Keratinocyte (primary cell): ENCODE measurements at regions not wholly inside any gene's neighbourhood (a gene's known extent, or its start where the extent isn't known, plus 50 kb on each side); places are given as distances from the start of the nearest gene placed in this dataset.

ENCODE experiments used
- DNase-seq: peaks from one replicate; pipeline ENCODE4 v3.0.0-alpha.2; 2011; ENCODE audit warnings: low read depth, missing footprints, low spot score
- FAIRE-seq: peaks from 2 replicates; lab custom pipeline; 2011; peaks lifted over from hg19 to GRCh38; lab: Jason Lieb, UNC
- H2AFZ ChIP-seq: 2 replicates; pipeline ENCODE4 v1.6.0; 2012; ENCODE audit warnings: low read length, control low read depth, inconsistent platforms; ENCODE audit not compliant: control insufficient read depth
- H3K27ac ChIP-seq: 2 replicates; pipeline ENCODE4 v1.5.1; 2011; ENCODE audit warnings: low read length; ENCODE audit not compliant: control insufficient read depth, insufficient read depth
- H3K27me3 ChIP-seq: 3 replicates; pipeline ENCODE4 v1.6.0; 2011; ENCODE audit warnings: low read length; ENCODE audit not compliant: control insufficient read depth, insufficient read depth; ENCODE audit errors: extremely low read depth
- H3K36me3 ChIP-seq, 2 experiments: 2 replicates in 1 of 2; 3 replicates in 1 of 2; pipeline ENCODE4 v1.5.1; 2011; ENCODE audit warnings: low read length in 2 of 2, mild to moderate bottlenecking in 1 of 2; ENCODE audit not compliant: control insufficient read depth in 2 of 2, insufficient read depth in 2 of 2; ENCODE audit errors: extremely low read depth in 1 of 2
- H3K4me1 ChIP-seq: 3 replicates; pipeline ENCODE4 v1.5.1; 2011; ENCODE audit warnings: low read length; ENCODE audit not compliant: control insufficient read depth, insufficient read depth; ENCODE audit errors: extremely low read depth
- H3K4me2 ChIP-seq: 3 replicates; pipeline ENCODE4 v1.6.0; 2011; ENCODE audit warnings: low read depth, low read length; ENCODE audit not compliant: control insufficient read depth, insufficient read depth; ENCODE audit errors: extremely low read depth
- H3K4me3 ChIP-seq, 3 experiments: fragments of 200-600 bp in 1 of 3; sonication (generic) in 1 of 3; 2 replicates in 2 of 3; 3 replicates in 1 of 3; pipeline ENCODE4 v1.5.1; 2011 to 2016; ENCODE audit warnings: low read length in 3 of 3, mild to moderate bottlenecking in 3 of 3, control low read depth in 2 of 3, inconsistent platforms in 1 of 3, low read depth in 1 of 3, mixed read lengths in 1 of 3, mixed run types in 1 of 3, moderate library complexity in 1 of 3; ENCODE audit not compliant: control insufficient read depth in 2 of 3, insufficient read depth in 2 of 3; ENCODE audit errors: extremely low read depth in 1 of 3
- H3K79me2 ChIP-seq: 2 replicates; pipeline ENCODE4 v1.6.0; 2012; ENCODE audit warnings: low read length; ENCODE audit not compliant: control insufficient read depth, insufficient read depth
- H3K9ac ChIP-seq: 3 replicates; pipeline ENCODE4 v1.6.0; 2011; ENCODE audit warnings: low read length; ENCODE audit not compliant: control insufficient read depth, insufficient read depth; ENCODE audit errors: extremely low read depth
- H3K9me1 ChIP-seq: 3 replicates; pipeline ENCODE4 v1.6.0; 2011; ENCODE audit warnings: low read length; ENCODE audit not compliant: control insufficient read depth, insufficient read depth; ENCODE audit errors: extremely low read depth
- H3K9me3 ChIP-seq: 2 replicates; pipeline ENCODE4 v1.5.1; 2012; ENCODE audit warnings: low read depth, low read length; ENCODE audit not compliant: control insufficient read depth
- H4K20me1 ChIP-seq: 3 replicates; pipeline ENCODE4 v1.6.0; 2011; ENCODE audit warnings: low read length; ENCODE audit not compliant: control insufficient read depth, insufficient read depth; ENCODE audit errors: extremely low read depth
- CTCF ChIP-seq, 3 experiments: IDR thresholded peaks in 1 of 3; conservative IDR thresholded peaks in 1 of 3; optimal IDR thresholded peaks in 1 of 3; 2 replicates in 2 of 3; 3 replicates in 1 of 3; pipeline versions ENCODE3 to v1.5.1; 2011; ENCODE audit warnings: low read length in 3 of 3, mild to moderate bottlenecking in 3 of 3, moderate library complexity in 2 of 3, control low read depth in 1 of 3, inconsistent platforms in 1 of 3; ENCODE audit not compliant: insufficient read depth in 2 of 3; ENCODE audit errors: extremely low read depth in 1 of 3
- EZH2 ChIP-seq: IDR thresholded peaks from one replicate; pipeline ENCODE4 v1.6.1; 2012; ENCODE audit warnings: inconsistent platforms, mild to moderate bottlenecking, low read length, moderate library complexity
- dilution Hi-C: fragments of 300-500 bp; cut with MboI; formaldehyde crosslinking; loops from one replicate; pipeline ENCODE4 v1.7.0; 2020; ENCODE audit warnings: low sequenced_read_pairs; ENCODE audit not compliant: extremely low pct_ligation_motif_present

GRCh38 chr6:97714772-97715171 is 431.8 kb upstream of the MMS22L start:
- H3K36me3 ChIP-seq = no peaks in the 10 kb centered on the region
- H3K4me2 ChIP-seq = no peak overlapping the region
- no peaks in the 10 kb centered on the region for H3K27me3 ChIP-seq
- FAIRE-seq (no peak), DNase-seq (no peak)
- no peaks in the 10 kb centered on the region for H4K20me1 ChIP-seq
- H3K79me2 ChIP-seq = no peaks in the 10 kb centered on the region
- dilution Hi-C loops = no loop called here
- no peak overlapping the region for H3K4me3 ChIP-seq
- H3K9me1 ChIP-seq = no peaks in the 10 kb centered on the region
- H3K27ac ChIP-seq = no peak overlapping the region
- H3K4me1 ChIP-seq = no peaks in the 10 kb centered on the region
- no peak overlapping the region for H3K9ac ChIP-seq
- H2AFZ ChIP-seq = no peak overlapping the region
- TF ChIP-seq EZH2 (no peak), CTCF (optimal IDR thresholded peaks at IDR 0.05 in 1 of 3, IDR thresholded peaks at IDR 0.05 in 1 of 3, conservative IDR thresholded peaks at IDR 0.05 in 1 of 3; ENCODE audit: extremely low read depth in 1 of 3, insufficient read depth in 2 of 3, low read length in 3 of 3) (no peak)
- H3K9me3 ChIP-seq = no peaks in the 10 kb centered on the region

- no peak for TF ChIP-seq CTCF (optimal IDR thresholded peaks at IDR 0.05 in 1 of 3, IDR thresholded peaks at IDR 0.05 in 1 of 3, conservative IDR thresholded peaks at IDR 0.05 in 1 of 3; ENCODE audit: extremely low read depth in 1 of 3, insufficient read depth in 2 of 3, low read length in 3 of 3)
- TF ChIP-seq EZH2 = no peak
- Histone ChIP-seq H3K27ac (no peak overlapping the region), H3K4me3 (no peak overlapping the region), H2AFZ (no peak overlapping the region), H3K9me3 (no peaks in the 10 kb centered on the region), H4K20me1 (no peaks in the 10 kb centered on the region), H3K4me1 (no peaks in the 10 kb centered on the region), H3K79me2 (no peaks in the 10 kb centered on the region), H3K4me2 (no peak overlapping the region), H3K9me1 (no peaks in the 10 kb centered on the region), H3K36me3 (no peaks in the 10 kb centered on the region), H3K9ac (no peak overlapping the region), H3K27me3 (no peaks in the 10 kb centered on the region)
- DNase-seq = no peak
- dilution Hi-C loops = no loop called here
- no peak for FAIRE-seq
These were observed 434.1 kb upstream of the MMS22L start for GRCh38 chr6:97717086-97717485.
